Sigmoid colon (tissue), 3 donors: ENCODE measurements at regions not wholly inside any gene's neighbourhood (a gene's known extent, or its start where the extent isn't known, plus 50 kb on each side); places are given as distances from the start of the nearest gene placed in this dataset.

Experiments
- POLR2A ChIP-seq, 2 donors: fragments of 450-650 bp; IDR thresholded peaks; one replicate each; pipeline ENCODE4 v1.6.1; 2016; ENCODE audit warnings: antibody characterized with exemption in 2 of 2, mild to moderate bottlenecking in 2 of 2, moderate library complexity in 2 of 2
- TF ChIP-seq, protein P1 (sequence below), 4 experiments: fragments of 450-650 bp in 3 of 4; fragments of 200-600 bp in 1 of 4; IDR thresholded peaks; one replicate each; pipeline ENCODE4 v1.5.1; 2016 to 2019; ENCODE audit warnings: antibody characterized with exemption in 4 of 4, mild to moderate bottlenecking in 3 of 4, moderate library complexity in 2 of 4

DNA sequence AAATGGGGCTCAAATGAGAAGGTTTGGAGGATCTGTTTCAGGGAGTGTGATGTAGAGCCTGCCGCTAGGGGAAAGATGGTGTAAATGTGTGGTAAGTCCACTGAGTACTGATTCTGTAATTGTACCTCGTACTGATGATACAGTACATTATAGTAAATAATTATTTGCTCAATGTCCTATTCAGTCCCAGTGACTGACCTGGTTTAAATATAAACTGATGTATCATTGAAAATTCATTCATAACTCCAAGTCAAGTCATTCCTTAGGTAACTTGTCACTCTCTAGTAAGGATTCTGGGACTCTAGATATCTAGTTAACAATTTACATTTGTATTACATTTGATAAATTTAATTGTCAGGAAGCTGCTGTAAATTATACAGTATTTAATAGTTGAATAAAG is 667.3 kb downstream of the DTWD2 start:
- TF ChIP-seq, protein P1, sequence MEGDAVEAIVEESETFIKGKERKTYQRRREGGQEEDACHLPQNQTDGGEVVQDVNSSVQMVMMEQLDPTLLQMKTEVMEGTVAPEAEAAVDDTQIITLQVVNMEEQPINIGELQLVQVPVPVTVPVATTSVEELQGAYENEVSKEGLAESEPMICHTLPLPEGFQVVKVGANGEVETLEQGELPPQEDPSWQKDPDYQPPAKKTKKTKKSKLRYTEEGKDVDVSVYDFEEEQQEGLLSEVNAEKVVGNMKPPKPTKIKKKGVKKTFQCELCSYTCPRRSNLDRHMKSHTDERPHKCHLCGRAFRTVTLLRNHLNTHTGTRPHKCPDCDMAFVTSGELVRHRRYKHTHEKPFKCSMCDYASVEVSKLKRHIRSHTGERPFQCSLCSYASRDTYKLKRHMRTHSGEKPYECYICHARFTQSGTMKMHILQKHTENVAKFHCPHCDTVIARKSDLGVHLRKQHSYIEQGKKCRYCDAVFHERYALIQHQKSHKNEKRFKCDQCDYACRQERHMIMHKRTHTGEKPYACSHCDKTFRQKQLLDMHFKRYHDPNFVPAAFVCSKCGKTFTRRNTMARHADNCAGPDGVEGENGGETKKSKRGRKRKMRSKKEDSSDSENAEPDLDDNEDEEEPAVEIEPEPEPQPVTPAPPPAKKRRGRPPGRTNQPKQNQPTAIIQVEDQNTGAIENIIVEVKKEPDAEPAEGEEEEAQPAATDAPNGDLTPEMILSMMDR (IDR thresholded peaks at IDR 0.05), result no peak
- TF ChIP-seq POLR2A (IDR thresholded peaks at IDR 0.05), result no peak
